GM12878 (cell line): ENCODE measurements at regions not wholly inside any gene's neighbourhood (a gene's known extent, or its start where the extent isn't known, plus 50 kb on each side); places are given as distances from the start of the nearest gene placed in this dataset.

ENCODE experiments used
- ATAC-seq: fragments of 200-7000 bp; cut with Tn5 transposase; 3 replicates; pipeline ENCODE4 v1.9.1; 2020; ENCODE audit warnings: mild to moderate bottlenecking, moderate library complexity
- BruUV-seq: library from RNA; stranded (reverse); fragments of 400-500 nt; replicated peaks from 2 replicates; lab custom pipeline; 2021; lab: Mats Ljungman, UMichigan
- CTCF ChIA-PET: fragments of 300-600 bp; sonication (Branson Sonifier 250); formaldehyde crosslinking; extraction: SDS; loops from one replicate; lab custom pipeline; 2021; ENCODE audit warnings: inconsistent platforms; lab: Yijun Ruan, JAX
- POLR2A ChIA-PET: fragments of 350-600 bp; formaldehyde crosslinking; extraction: SDS; loops from one replicate; lab custom pipeline; 2021; ENCODE audit warnings: inconsistent platforms; lab: Charles Lee
- RAD21 ChIA-PET: fragments of 300-600 bp; sonication (Branson Sonifier 250); formaldehyde crosslinking; loops from one replicate; lab custom pipeline; 2023; ENCODE audit warnings: antibody characterized with exemption; ENCODE audit not compliant: unreplicated experiment; lab: Charles Lee
- SMC1A ChIA-PET: fragments of 300-600 bp; sonication (Branson Sonifier 250); formaldehyde crosslinking; loops from one replicate; lab custom pipeline; 2023; ENCODE audit not compliant: unreplicated experiment, uncharacterized antibody; lab: Charles Lee
- DNase-seq: peaks from one replicate; pipeline ENCODE4 v3.0.0-alpha.2; 2011; ENCODE audit warnings: low read depth, low spot score
- FAIRE-seq: peaks from 3 replicates; lab custom pipeline; 2011; peaks lifted over from hg19 to GRCh38; lab: Jason Lieb, UNC
- H2AFZ ChIP-seq: 2 replicates; pipeline ENCODE4 v1.6.0; 2011; ENCODE audit warnings: low read depth, low read length, control low read depth; ENCODE audit not compliant: control insufficient read depth
- H3K27ac ChIP-seq: 2 replicates; pipeline ENCODE4 v1.5.1; 2011; ENCODE audit warnings: control low read depth; ENCODE audit not compliant: control insufficient read depth, insufficient read depth
- H3K27me3 ChIP-seq, 2 experiments: replicated peaks in 1 of 2; 2 replicates each; pipeline versions ENCODE4 v1.6.0 to v1.6.1; 2011; ENCODE audit warnings: low read length in 1 of 2; ENCODE audit not compliant: control insufficient read depth in 2 of 2, insufficient read depth in 2 of 2
- H3K36me3 ChIP-seq, 2 experiments: 2 replicates each; pipeline ENCODE4 v1.5.1; 2011; ENCODE audit warnings: low read length in 1 of 2; ENCODE audit not compliant: control insufficient read depth in 2 of 2, insufficient read depth in 2 of 2
- H3K4me1 ChIP-seq: 2 replicates; pipeline ENCODE4 v1.6.1; 2011; ENCODE audit warnings: mild to moderate bottlenecking, low read length, moderate library complexity, mixed read lengths; ENCODE audit not compliant: control insufficient read depth, insufficient read depth
- H3K4me2 ChIP-seq: 2 replicates; pipeline ENCODE4 v1.6.0; 2011; ENCODE audit warnings: control low read depth; ENCODE audit not compliant: control insufficient read depth, insufficient read depth
- H3K4me3 ChIP-seq: fragments of 200-600 bp; sonication (generic); 2 replicates; pipeline ENCODE4 v1.5.1; 2016
- H3K79me2 ChIP-seq: 2 replicates; pipeline ENCODE4 v1.6.0; 2011; ENCODE audit warnings: low read length; ENCODE audit not compliant: control insufficient read depth, insufficient read depth
- H3K9ac ChIP-seq: 2 replicates; pipeline ENCODE4 v1.8.0; 2011; ENCODE audit warnings: low read length, control low read depth, mixed read lengths; ENCODE audit not compliant: control insufficient read depth, insufficient read depth
- H3K9me3 ChIP-seq: replicated peaks from 3 replicates; pipeline ENCODE4 v1.5.1; 2011; ENCODE audit warnings: mild to moderate bottlenecking, low read length; ENCODE audit not compliant: control insufficient read depth, insufficient read depth
- H4K20me1 ChIP-seq: 2 replicates; pipeline ENCODE4 v1.6.0; 2011; ENCODE audit not compliant: control insufficient read depth, insufficient read depth
- CHD1 ChIP-seq: IDR thresholded peaks from 2 replicates; pipeline ENCODE4 v1.6.1; 2012; ENCODE audit warnings: low read depth, low read length, improper control_type of control experiment
- CTCF ChIP-seq, 3 experiments: IDR thresholded peaks in 2 of 3; conservative IDR thresholded peaks in 1 of 3; 2 replicates each; pipeline ENCODE4 v1.5.1; 2011; ENCODE audit warnings: low read depth in 3 of 3, low read length in 3 of 3, mild to moderate bottlenecking in 3 of 3, control low read depth in 2 of 3, moderate library complexity in 2 of 3, inconsistent platforms in 1 of 3, mixed read lengths in 1 of 3; ENCODE audit not compliant: control insufficient read depth in 2 of 3, insufficient read depth in 1 of 3; ENCODE audit errors: extremely low read depth in 1 of 3
- GABPA ChIP-seq: IDR thresholded peaks from 2 replicates; pipeline ENCODE4 v1.6.1; 2014; ENCODE audit warnings: antibody characterized with exemption, low read depth, mild to moderate bottlenecking, inconsistent platforms
- PAX5 ChIP-seq: IDR thresholded peaks from 2 replicates; pipeline ENCODE4 v1.6.1; 2011; ENCODE audit warnings: low read depth, low read length, borderline replicate concordance
- PKNOX1 ChIP-seq: fragments of 450-650 bp; IDR thresholded peaks from 2 replicates; pipeline ENCODE4 v1.6.1; 2016; ENCODE audit warnings: mild to moderate bottlenecking
- POLR2AphosphoS2 ChIP-seq: IDR thresholded peaks from 2 replicates; pipeline ENCODE4 v1.6.1; 2011; ENCODE audit warnings: low read depth, mild to moderate bottlenecking, low read length, improper control_type of control experiment, moderate library complexity
- ZBED1 ChIP-seq: IDR thresholded peaks from 2 replicates; pipeline ENCODE4 v1.6.1; 2016; ENCODE audit warnings: borderline replicate concordance
- ZBTB11 ChIP-seq: fragments of 450-650 bp; formaldehyde crosslinking; IDR thresholded peaks from 2 replicates; pipeline ENCODE4 v1.5.0; 2022; ENCODE audit warnings: mild to moderate bottlenecking, missing genetic modification characterization
- ZNF24 ChIP-seq: fragments of 450-650 bp; IDR thresholded peaks from 2 replicates; pipeline ENCODE4 v1.6.1; 2017; ENCODE audit warnings: antibody characterized with exemption, mild to moderate bottlenecking
- ZNF592 ChIP-seq: fragments of 450-650 bp; IDR thresholded peaks from 2 replicates; pipeline ENCODE4 v1.6.1; 2017; ENCODE audit warnings: mild to moderate bottlenecking, moderate library complexity
- ZSCAN29 ChIP-seq: fragments of 450-650 bp; IDR thresholded peaks from 2 replicates; pipeline ENCODE4 v1.6.1; 2017; ENCODE audit warnings: mild to moderate bottlenecking, moderate library complexity
- whole genome bisulfite sequencing: methylation state at CpG from one replicate; pipeline ENCODE4 v1.1.6; 2016; ENCODE audit warnings: low lambda C conversion rate; ENCODE audit not compliant: insufficient replicate concordance, insufficient coverage; ENCODE audit errors: missing lambda C conversion rate; 5-methylcytosine and 5-hydroxymethylcytosine counted together
- in situ Hi-C: fragments of 300-500 bp; cut with MboI; formaldehyde crosslinking; loops from 9 replicates; pipeline ENCODE4 v1.14.3; 2018; ENCODE audit warnings: mixed read lengths
- intact Hi-C: fragments of 100-400 bp; cut with micrococcal nuclease; formaldehyde crosslinking; loops from one replicate; pipeline ENCODE4 v1.14.2; 2022; ENCODE audit not compliant: unreplicated experiment

GRCh38 chr5:6280425-6281100 is 97.8 kb downstream of the MED10 start:
- H3K4me2 ChIP-seq, result no peak overlapping the region
- no peak overlapping the region for H3K27ac ChIP-seq
- WGBS, result 65% methylated on average over 5 of the region's 6 CpGs
- H3K79me2 ChIP-seq, result no peaks in the 10 kb centered on the region
- no peaks in the 10 kb centered on the region for H3K4me1 ChIP-seq
- H3K9ac ChIP-seq, result no peak overlapping the region
- intact Hi-C loops (loop anchor here (10.0 kb wide), 1 partner anchor 786 kb away; no protein-coding TSS in a partner anchor), in situ Hi-C loops (no loop called here)
- ChIA-PET CTCF (interaction anchor here (0.6 to 1.9 kb wide), 3 partner anchors 9 to 588 kb away, joined by 3 to 4 read pairs (median 3); no protein-coding TSS in a partner anchor), POLR2A (interaction anchor here (0.6 to 1.3 kb wide), 5 partner anchors 13 to 747 kb away, joined by 3 to 10 read pairs (median 4); no protein-coding TSS in a partner anchor), SMC1A (interaction anchor here (0.9 to 1.6 kb wide), 3 partner anchors 12 to 141 kb away, joined by 3 to 5 read pairs (median 4); no protein-coding TSS in a partner anchor), RAD21 (interaction anchor here (0.6 to 0.9 kb wide), 3 partner anchors 26 to 438 kb away, joined by 3 to 4 read pairs (median 3); no protein-coding TSS in a partner anchor)
- H3K4me3 ChIP-seq, result no peak overlapping the region
- no peaks in the 10 kb centered on the region; the same call in 2 of the 3 replicates for H3K9me3 ChIP-seq
- no peaks in the 10 kb centered on the region for H3K36me3 ChIP-seq
- FAIRE-seq (no peak), ATAC-seq (no peak), DNase-seq (no peak)
- H2AFZ ChIP-seq, result no peak overlapping the region
- H4K20me1 ChIP-seq, result no peaks in the 10 kb centered on the region
- BruUV-seq, result no TSS peak
- no peaks in the 10 kb centered on the region for H3K27me3 ChIP-seq
- TF ChIP-seq POLR2AphosphoS2, result no peak
- TF ChIP-seq ZBTB11, result no peak
- no peak for TF ChIP-seq ZSCAN29
- TF ChIP-seq CTCF (IDR thresholded peaks at IDR 0.05 in 2 of 3, conservative IDR thresholded peaks at IDR 0.05 in 1 of 3; ENCODE audit: control insufficient read depth in 2 of 3, extremely low read depth in 1 of 3, insufficient read depth in 1 of 3, low read depth in 3 of 3, low read length in 3 of 3), result no peak
- no peak for TF ChIP-seq CHD1
- no peak for TF ChIP-seq ZBED1
- no peak for TF ChIP-seq ZNF592
- TF ChIP-seq ZNF24, result no peak
- no peak for TF ChIP-seq PKNOX1
- TF ChIP-seq PAX5, result no peak
- TF ChIP-seq GABPA, result no peak
